ENCODE measurements at regions not wholly inside any gene's neighbourhood (a gene's known extent, or its start where the extent isn't known, plus 50 kb on each side); places are given as distances from the start of the nearest gene placed in this dataset.

- Histone ChIP-seq H3K27ac (ENCODE audit: extremely low read depth, low read depth, low read length) (no peak overlapping the region), H3K4me1 (ENCODE audit: control insufficient read depth, insufficient read depth, low read length) (no peaks in the 10 kb centered on the region; the same call in 1 of the 2 replicates), H3K9me3 (ENCODE audit: control insufficient read depth, insufficient read depth, low read depth, low read length) (no peaks in the 10 kb centered on the region), H3K36me3 (ENCODE audit: control insufficient read depth in 2 of 2, insufficient read depth in 1 of 2, low read length in 2 of 2) (no peaks in the 10 kb centered on the region), H3K4me3 (ENCODE audit: low read depth, low read length) (no peak overlapping the region)
- ChIA-PET CTCF (no interaction called here), POLR2A (no interaction called here)
- TF ChIP-seq ZNF148 (tag by site-specific recombination; IDR thresholded peaks at IDR 0.05; ENCODE audit: borderline replicate concordance), result no peak
- TF ChIP-seq ZNF792 (tag by site-specific recombination; IDR thresholded peaks at IDR 0.05), result no peak
- TF ChIP-seq REST (tag by site-specific recombination; IDR thresholded peaks at IDR 0.05), result no peak
- no peak for TF ChIP-seq ZNF660 (tag by site-specific recombination; IDR thresholded peaks at IDR 0.05)
- no peak for TF ChIP-seq ZNF624 (tag by site-specific recombination; IDR thresholded peaks at IDR 0.05)
- TF ChIP-seq RBAK (tag by site-specific recombination; IDR thresholded peaks at IDR 0.05), result no peak
- TF ChIP-seq TSHZ1 (tag by site-specific recombination; IDR thresholded peaks at IDR 0.05; ENCODE audit: borderline replicate concordance), result no peak
- no peak for TF ChIP-seq ZNF580 (tag by site-specific recombination; IDR thresholded peaks at IDR 0.05)
- TF ChIP-seq, protein P1, sequence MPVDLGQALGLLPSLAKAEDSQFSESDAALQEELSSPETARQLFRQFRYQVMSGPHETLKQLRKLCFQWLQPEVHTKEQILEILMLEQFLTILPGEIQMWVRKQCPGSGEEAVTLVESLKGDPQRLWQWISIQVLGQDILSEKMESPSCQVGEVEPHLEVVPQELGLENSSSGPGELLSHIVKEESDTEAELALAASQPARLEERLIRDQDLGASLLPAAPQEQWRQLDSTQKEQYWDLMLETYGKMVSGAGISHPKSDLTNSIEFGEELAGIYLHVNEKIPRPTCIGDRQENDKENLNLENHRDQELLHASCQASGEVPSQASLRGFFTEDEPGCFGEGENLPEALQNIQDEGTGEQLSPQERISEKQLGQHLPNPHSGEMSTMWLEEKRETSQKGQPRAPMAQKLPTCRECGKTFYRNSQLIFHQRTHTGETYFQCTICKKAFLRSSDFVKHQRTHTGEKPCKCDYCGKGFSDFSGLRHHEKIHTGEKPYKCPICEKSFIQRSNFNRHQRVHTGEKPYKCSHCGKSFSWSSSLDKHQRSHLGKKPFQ (tag by site-specific recombination; IDR thresholded peaks at IDR 0.05), result no peak
- TF ChIP-seq ZSCAN5A (tag by site-specific recombination; IDR thresholded peaks at IDR 0.05), result no peak
- TF ChIP-seq, protein P2, sequence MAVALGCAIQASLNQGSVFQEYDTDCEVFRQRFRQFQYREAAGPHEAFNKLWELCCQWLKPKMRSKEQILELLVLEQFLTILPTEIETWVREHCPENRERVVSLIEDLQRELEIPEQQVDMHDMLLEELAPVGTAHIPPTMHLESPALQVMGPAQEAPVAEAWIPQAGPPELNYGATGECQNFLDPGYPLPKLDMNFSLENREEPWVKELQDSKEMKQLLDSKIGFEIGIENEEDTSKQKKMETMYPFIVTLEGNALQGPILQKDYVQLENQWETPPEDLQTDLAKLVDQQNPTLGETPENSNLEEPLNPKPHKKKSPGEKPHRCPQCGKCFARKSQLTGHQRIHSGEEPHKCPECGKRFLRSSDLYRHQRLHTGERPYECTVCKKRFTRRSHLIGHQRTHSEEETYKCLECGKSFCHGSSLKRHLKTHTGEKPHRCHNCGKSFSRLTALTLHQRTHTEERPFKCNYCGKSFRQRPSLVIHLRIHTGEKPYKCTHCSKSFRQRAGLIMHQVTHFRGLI (tag by site-specific recombination; IDR thresholded peaks at IDR 0.05), result no peak
- no peak for TF ChIP-seq ZNF354C (tag by site-specific recombination; IDR thresholded peaks at IDR 0.05; ENCODE audit: borderline replicate concordance, low read depth)
- no peak for TF ChIP-seq ZNF791 (tag by site-specific recombination; IDR thresholded peaks at IDR 0.05)
Measured at GRCh38 chr3:23100106-23100505, 103.0 kb upstream of the UBE2E2 start.

Data from HEK293 (cell line).